Right ventricle myocardium superior (tissue), 1 donor: ENCODE measurements at regions not wholly inside any gene's neighbourhood (a gene's known extent, or its start where the extent isn't known, plus 50 kb on each side); places are given as distances from the start of the nearest gene placed in this dataset.

ENCODE experiments used
- ATAC-seq: fragments of 200-7000 bp; cut with Tn5 transposase; one replicate; pipeline ENCODE4 v1.9.1; 2020; ENCODE audit warnings: mild to moderate bottlenecking; ENCODE audit not compliant: poor library complexity
- DNase-seq: peaks from one replicate; pipeline ENCODE4 v3.0.0-alpha.2; 2020
- intact Hi-C: fragments of 100-400 bp; cut with DNase I; formaldehyde crosslinking; loops from one replicate; pipeline ENCODE4 v1.11.2; 2022
- donor health status: DM: no; HTN: yes; CAD: no; lungs with severe emphysema.

- intact Hi-C loops = no loop called here
- ATAC-seq (no peak), DNase-seq (no peak)
These were observed 104.3 kb upstream of the PITX1 start for GRCh38 chr5:135138116-135138850.

- ATAC-seq (no peak), DNase-seq (no peak)
- intact Hi-C loops = no loop called here
These were observed 103.3 kb upstream of the PITX1 start for GRCh38 chr5:135137146-135137915.

- intact Hi-C loops = no loop called here
- DNase-seq (no peak), ATAC-seq (no peak)
These were observed 102.5 kb upstream of the PITX1 start for GRCh38 chr5:135136546-135136945.

DNA sequence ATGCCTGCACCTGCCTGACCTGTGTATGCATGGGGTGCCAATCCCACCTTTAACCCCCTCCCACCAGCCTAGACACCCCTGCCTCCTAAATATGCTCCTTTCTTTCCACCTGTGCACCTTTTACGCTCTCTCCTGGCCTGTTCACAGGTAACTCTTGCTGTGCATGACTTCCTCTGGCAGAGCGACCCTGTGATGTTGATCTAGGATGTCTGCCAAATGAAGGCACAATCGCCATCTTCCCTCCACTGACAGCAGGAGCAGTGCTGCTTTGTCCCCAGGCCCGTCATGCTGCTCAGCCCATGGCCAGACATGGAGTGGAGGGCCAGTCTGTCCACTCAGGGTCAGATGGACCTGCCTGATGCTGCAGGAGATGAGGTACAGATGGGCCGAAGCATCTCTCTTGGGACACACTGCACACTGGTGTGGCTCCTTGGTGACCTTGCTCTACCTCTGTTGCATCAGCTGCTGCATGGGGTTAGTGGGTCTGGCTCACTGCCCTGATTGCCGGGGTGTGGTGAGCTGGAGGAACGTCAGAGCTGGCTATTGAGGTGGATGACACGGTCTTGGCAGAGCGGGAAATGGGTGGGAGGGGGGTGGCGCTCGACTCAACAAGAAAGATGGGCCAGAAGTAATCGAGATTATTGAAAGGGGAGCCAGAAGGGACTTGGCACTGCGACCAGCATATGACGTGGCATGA, 101.7 kb upstream of the PITX1 start:
- DNase-seq = peak; percentile 68
- intact Hi-C loops = no loop called here
- peak; percentile 44 for ATAC-seq

DNA sequence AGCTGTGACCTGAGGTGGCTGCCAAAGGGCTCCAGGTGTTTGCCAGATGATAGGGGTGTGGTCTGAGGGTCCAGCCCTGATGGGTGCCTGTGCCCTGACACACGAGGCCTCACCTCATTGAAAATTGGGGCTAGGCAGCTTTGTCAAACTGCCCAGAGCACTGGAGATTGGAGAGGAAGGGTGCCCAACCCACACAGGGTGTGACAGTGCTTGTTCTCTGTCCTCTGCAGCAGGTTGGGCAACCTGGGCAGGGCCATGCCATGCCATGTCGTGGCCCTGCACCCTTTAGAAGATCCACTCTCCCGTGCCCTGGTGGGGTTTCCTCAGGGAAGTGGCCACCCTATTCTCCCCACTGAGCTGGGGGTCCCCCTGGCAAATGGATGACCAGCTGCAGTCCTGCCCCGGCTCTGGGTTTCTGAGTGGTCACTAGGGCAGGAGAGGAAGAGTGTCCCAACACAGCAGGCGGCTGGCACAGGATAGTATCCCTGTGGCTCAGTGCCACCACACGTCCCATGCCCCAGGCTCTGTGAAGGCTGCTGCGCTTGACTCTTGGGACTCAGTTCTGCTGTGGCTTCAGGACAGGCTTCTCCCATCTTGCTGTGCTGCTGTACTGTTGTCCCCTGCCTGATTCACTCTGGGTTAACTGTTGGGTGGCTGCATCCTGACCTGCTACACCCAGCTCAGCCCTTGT, 100.8 kb upstream of the PITX1 start:
- ATAC-seq (no peak), DNase-seq (no peak)
- intact Hi-C loops = no loop called here

DNA sequence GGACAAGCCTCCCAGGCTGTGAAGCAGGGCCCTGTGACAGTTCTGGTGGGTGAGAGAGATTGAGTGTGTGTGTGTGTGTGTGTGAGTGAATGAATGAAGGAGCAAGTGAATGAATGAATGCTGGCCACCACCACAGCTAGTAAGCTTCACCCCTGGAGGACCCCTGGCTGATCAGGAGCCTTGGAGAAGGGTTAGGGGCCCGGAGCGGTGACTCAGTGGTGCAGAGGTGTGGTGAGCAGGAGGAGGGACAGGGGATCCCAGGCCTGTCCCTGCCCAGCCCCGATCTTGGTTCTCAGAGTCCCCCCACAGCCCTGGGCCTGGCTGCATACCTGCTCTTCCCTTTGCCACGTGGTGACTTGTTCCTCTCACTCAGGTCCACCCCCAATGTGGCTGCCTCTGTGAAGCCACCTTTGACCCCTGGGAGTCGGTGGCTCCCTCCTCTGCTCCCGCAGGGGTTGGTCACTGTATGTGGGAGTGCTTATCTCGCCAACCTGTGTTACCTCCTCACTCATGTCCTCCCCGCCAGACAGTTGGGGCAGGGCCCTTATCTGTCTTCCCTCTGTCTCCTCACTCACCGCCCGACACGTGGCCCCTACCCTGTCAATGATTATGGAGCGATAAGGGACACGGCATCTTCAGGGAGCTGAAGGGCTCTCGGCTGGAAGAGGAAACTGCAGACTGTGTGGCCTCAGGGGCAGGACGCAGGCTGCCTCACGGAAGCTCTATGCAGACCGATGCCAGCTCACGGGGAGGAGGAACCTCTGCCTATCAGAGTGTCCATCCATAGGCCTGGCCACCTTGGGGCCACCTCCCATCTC, 99.9 kb upstream of the PITX1 start:
- ATAC-seq = peak; percentile 32
- intact Hi-C loops = no loop called here
- no peak for DNase-seq

DNA sequence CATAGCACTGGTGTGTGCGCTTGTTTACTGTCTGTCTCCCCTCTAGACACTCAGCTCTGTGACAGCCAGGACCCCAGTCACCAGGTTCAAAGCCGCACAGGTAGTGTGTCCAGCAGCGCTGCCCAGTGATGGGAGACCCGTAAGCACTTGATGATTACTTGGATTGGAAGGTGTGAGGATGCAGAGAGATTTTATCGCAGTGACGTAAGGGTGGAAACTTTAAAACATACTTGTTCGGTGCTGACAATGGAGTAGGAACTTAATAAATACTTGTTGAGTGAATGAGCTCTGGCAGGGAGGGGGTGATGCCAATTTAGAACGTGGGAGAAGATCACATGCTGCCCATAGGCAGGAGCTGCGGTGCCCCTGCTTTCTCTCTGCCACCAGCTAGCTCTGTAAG, 99.2 kb upstream of the PITX1 start:
- ATAC-seq = no peak
- intact Hi-C loops = no loop called here
- DNase-seq = no peak

GRCh38 chr5:135131801-135132680, 98.0 kb upstream of the PITX1 start:
- no peak for DNase-seq
- ATAC-seq = no peak

DNA sequence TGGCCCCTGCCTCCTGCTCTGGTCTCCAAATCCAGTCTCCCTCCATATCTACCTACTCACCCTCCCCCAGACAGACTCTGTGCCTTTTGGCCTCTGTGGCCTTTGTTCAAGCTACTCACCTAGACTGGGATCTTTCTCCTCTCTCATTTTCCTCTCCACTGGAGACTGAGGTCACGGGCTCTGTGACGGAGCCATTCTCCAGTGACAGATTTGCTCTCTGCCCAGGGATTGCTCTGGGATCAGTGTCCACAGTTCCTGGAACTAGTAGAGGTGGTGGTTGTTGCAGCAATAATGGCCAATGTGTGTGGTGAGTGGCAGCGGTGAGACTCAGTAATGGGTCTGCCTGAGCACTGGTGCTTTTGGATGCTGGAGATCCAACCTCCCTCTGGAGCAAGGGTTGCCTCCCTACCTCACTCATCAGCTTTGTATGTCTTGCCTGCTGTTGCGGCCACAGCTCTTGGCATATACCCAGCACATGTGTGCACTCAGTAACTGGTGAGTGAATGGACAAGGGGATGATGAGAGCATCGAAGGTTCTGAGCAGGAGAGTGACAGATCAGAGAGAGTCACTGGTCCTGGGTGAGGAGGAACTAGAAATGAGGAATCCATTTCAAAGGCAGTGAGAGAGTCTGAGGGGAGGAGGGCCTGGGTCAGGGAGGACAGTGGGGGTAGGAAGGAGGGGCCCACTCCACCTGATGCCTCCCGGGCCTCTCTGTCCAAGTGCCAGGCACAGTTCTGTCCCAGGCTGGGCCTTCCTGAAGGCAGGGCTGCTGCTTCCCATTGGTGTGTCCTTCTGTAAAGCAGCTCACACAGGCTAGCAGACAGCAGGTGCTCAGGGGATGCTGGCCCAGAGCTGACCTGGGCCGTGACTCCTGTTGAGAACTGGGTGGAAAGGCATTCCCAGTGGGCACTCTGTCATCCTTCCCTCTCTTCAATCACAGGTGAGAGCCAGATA, 96.5 kb upstream of the PITX1 start:
- intact Hi-C loops = no loop called here
- DNase-seq = no peak
- no peak for ATAC-seq

More at GRCh38 chr5:135131801-135132680, 98.0 kb upstream of the PITX1 start:
- intact Hi-C loops = no loop called here

DNA sequence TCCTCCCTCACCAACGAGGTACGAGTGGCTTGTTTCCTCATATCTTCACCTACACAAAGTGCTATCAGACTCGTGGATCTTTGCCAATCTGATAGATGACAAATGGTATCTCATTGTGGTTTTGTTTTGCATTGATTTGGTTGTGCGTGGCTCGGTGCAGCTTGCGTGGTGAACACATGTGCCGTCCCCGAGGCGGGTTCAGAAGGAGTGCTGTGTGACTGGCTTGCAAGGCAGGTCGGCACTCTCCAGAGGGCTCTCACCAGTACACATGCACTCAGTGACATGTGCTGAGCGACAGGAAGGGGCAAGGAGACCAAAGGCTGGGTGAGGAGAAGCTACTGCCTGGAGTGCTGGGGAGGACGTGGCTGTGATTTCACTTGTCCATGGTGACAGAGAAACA, 95.3 kb upstream of the PITX1 start:
- no peak for ATAC-seq
- no peak for DNase-seq
- intact Hi-C loops = no loop called here

- ATAC-seq (no peak), DNase-seq (no peak)
- intact Hi-C loops = no loop called here
These were observed 94.3 kb upstream of the PITX1 start for GRCh38 chr5:135128361-135128760.

DNA sequence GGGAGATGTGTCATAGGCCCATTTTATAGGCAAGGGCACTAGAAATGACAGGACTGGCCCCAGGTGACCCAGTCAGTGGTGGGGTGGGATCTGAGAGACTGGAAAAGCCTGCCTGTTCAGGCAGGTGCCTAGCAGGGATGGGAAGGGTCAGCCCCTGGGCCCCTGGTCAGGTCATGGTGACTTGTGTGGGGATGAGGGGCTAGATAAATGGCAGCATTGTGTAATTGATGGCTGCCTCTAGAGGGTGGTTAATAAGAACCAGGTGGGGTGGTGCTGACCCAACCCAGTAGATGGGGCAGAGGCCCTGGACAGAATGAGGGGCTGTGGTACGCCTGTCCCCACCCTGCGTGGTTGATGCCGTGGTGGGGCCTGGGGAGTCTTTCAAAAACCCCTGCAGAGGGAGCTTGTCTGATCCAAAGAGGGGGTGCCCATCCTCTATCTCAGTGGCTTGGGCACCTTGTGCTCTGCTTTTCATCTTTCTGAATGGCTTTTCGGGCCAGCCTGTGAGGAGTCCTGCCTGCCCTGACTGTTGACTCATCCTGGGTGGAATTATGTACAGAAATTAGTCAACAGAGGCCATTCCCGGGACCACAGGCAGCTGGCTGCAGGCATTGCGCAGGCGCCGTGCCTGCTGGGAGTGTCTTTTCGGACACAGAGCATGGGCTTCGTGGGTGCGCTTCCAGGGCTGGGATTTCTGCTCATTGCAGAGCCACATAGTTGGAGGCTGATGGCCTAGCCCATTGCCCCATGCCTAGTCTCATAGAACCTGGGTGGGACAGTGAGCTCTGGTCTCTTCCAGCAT, 93.6 kb upstream of the PITX1 start:
- ATAC-seq (peak; percentile 12), DNase-seq (no peak)
- intact Hi-C loops = no loop called here

GRCh38 chr5:135126688-135127438, 92.8 kb upstream of the PITX1 start:
- DNase-seq (no peak), ATAC-seq (no peak)
- intact Hi-C loops = no loop called here

DNA sequence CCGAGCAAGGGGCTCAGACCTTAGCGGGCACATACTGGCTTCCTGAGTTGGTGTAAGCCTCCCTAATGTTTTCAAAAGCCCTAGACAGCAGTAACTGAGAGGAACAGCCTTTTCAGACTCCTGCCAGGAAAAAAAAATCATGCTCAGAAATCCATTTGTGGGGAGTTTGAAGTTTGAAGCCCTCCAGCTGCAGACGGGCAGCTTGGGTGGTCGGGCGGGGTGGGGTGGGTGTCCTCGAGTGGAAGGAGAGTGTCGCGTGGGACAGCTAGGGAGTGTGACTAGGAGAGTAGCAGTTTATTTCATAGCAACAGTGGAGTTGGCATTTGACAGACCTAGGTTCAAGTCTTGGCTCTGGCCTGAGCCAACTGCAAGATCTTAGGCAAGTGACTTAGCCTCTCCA, 90.7 kb upstream of the PITX1 start:
- intact Hi-C loops = no loop called here
- ATAC-seq (no peak), DNase-seq (no peak)

GRCh38 chr5:135124128-135124527, 90.1 kb upstream of the PITX1 start:
- DNase-seq = no peak

More at GRCh38 chr5:135124128-135124527, 90.1 kb upstream of the PITX1 start:
- intact Hi-C loops = no loop called here
- ATAC-seq = no peak
